ENCODE measurements at regions not wholly inside any gene's neighbourhood (a gene's known extent, or its start where the extent isn't known, plus 50 kb on each side); places are given as distances from the start of the nearest gene placed in this dataset.

- H3K14ac ChIP-seq (ENCODE audit: insufficient read depth, low read length): no peak overlapping the region
- Mint-ChIP-seq H3K9me3 (no peaks in the 10 kb centered on the region), H3K4me1 (peaks cover 6 to 12% of the 10 kb centered on the region in 2 experiments; a peak in 3 of 4 replicates), H3K36me3 (ENCODE audit: insufficient read depth in 1 of 3, low read depth in 3 of 3) (no peaks in the 10 kb centered on the region), H3K27ac (no peak overlapping the region), H3K27me3 (ENCODE audit: low read depth) (peaks cover 8% of the 10 kb centered on the region), H3K4me3 (no peak overlapping the region)
- no peak overlapping the region for H3K56ac ChIP-seq (ENCODE audit: insufficient read length, low read depth, low read length)
- no peaks in the 10 kb centered on the region for H4K20me1 ChIP-seq (ENCODE audit: control insufficient read depth, insufficient read depth, insufficient read length)
- no CpG with 5 or more reads among the region's 23 CpGs for WGBS (ENCODE audit: extremely low coverage, insufficient read length, low lambda C conversion rate)
- no peak overlapping the region for H4K8ac ChIP-seq (replicated peaks; ENCODE audit: insufficient read length, low read depth, low read length)
- no peak overlapping the region for H4K91ac ChIP-seq (ENCODE audit: insufficient read length, low read depth, low read length)
- no peak overlapping the region for H3K4ac ChIP-seq (ENCODE audit: low read depth, low read length)
- H2AFZ ChIP-seq (ENCODE audit: low read length): no peak overlapping the region
- H2BK12ac ChIP-seq (ENCODE audit: insufficient read length, low read depth, low read length): no peak overlapping the region
- no peak overlapping the region for H2BK5ac ChIP-seq (ENCODE audit: insufficient read length, low read length)
- no peaks in the 10 kb centered on the region for H3K79me2 ChIP-seq (ENCODE audit: insufficient read depth, low read length)
- H3K4me2 ChIP-seq (ENCODE audit: insufficient read depth, insufficient read length, low read length): no peak overlapping the region
- no peak overlapping the region for H3K9ac ChIP-seq (ENCODE audit: extremely low read depth, insufficient read length, low read length)
- no peak overlapping the region for H4K5ac ChIP-seq (ENCODE audit: insufficient read length, low read depth, low read length)
- no peak overlapping the region for H3K23ac ChIP-seq (ENCODE audit: insufficient read length, low read depth, low read length)
- H2BK15ac ChIP-seq (ENCODE audit: low read depth, low read length): no peak overlapping the region
- H2BK20ac ChIP-seq (ENCODE audit: low read depth, low read length, poor library complexity, severe bottlenecking): no peak overlapping the region
- H3K23me2 ChIP-seq (ENCODE audit: insufficient read length, low read depth, low read length, poor library complexity, severe bottlenecking): no peaks in the 10 kb centered on the region
- H3K18ac ChIP-seq (ENCODE audit: insufficient read length, low read depth, low read length): no peak overlapping the region
- no peak overlapping the region for H3K27ac ChIP-seq (ENCODE audit: insufficient read length, low read depth, low read length)
- DNase-seq: no peak
- H3K4me1 ChIP-seq (ENCODE audit: insufficient read depth, low read length): no peaks in the 10 kb centered on the region
- no peak overlapping the region for H2AK5ac ChIP-seq (ENCODE audit: insufficient read length, low read length)
- H3K9me3 ChIP-seq (ENCODE audit: control insufficient read depth, low read depth, low read length): no peaks in the 10 kb centered on the region
- no peak overlapping the region for H3T11ph ChIP-seq (ENCODE audit: low read length)
- TF ChIP-seq, protein P1, sequence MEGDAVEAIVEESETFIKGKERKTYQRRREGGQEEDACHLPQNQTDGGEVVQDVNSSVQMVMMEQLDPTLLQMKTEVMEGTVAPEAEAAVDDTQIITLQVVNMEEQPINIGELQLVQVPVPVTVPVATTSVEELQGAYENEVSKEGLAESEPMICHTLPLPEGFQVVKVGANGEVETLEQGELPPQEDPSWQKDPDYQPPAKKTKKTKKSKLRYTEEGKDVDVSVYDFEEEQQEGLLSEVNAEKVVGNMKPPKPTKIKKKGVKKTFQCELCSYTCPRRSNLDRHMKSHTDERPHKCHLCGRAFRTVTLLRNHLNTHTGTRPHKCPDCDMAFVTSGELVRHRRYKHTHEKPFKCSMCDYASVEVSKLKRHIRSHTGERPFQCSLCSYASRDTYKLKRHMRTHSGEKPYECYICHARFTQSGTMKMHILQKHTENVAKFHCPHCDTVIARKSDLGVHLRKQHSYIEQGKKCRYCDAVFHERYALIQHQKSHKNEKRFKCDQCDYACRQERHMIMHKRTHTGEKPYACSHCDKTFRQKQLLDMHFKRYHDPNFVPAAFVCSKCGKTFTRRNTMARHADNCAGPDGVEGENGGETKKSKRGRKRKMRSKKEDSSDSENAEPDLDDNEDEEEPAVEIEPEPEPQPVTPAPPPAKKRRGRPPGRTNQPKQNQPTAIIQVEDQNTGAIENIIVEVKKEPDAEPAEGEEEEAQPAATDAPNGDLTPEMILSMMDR (conservative IDR thresholded peaks at IDR 0.05): no peak
- no peak overlapping the region for H2BK120ac ChIP-seq (ENCODE audit: low read depth, low read length, poor library complexity, severe bottlenecking)
- no peaks in the 10 kb centered on the region for H3K27me3 ChIP-seq (ENCODE audit: insufficient read depth, low read length)
- H3K79me1 ChIP-seq (ENCODE audit: insufficient read depth, low read depth, low read length, poor library complexity, severe bottlenecking): no peaks in the 10 kb centered on the region
Measured at GRCh38 chr5:42915306-42915866, 103.7 kb upstream of the SELENOP start.

All from H9 (cell line).